ENCODE measurements at regions not wholly inside any gene's neighbourhood (a gene's known extent, or its start where the extent isn't known, plus 50 kb on each side); places are given as distances from the start of the nearest gene placed in this dataset.

GRCh38 chr1:29576510-29576909, 340.2 kb downstream of the PTPRU start:
- no peak overlapping the region for H2AFZ ChIP-seq (ENCODE audit: control insufficient read depth, low read depth, low read length)
- no peaks in the 10 kb centered on the region for H4K20me1 ChIP-seq (ENCODE audit: control insufficient read depth, insufficient read depth)
- no peak for ATAC-seq
- ChIA-PET CTCF (no interaction called here), POLR2A (no interaction called here), RAD21 (ENCODE audit: unreplicated experiment) (no interaction called here), SMC1A (ENCODE audit: uncharacterized antibody, unreplicated experiment) (no interaction called here)
- no peak for FAIRE-seq
- BruUV-seq (replicated peaks), result no TSS peak
- peaks cover 1 to 2% of the 10 kb centered on the region in 2 experiments; a peak in 3 of 4 replicates for H3K27me3 ChIP-seq (replicated peaks in 1 of 2; ENCODE audit: control insufficient read depth in 2 of 2, insufficient read depth in 2 of 2, low read length in 1 of 2)
- no peak overlapping the region for H3K27ac ChIP-seq (ENCODE audit: control insufficient read depth, insufficient read depth)
- no peak for DNase-seq (ENCODE audit: low read depth, low spot score)
- H3K4me2 ChIP-seq (ENCODE audit: control insufficient read depth, insufficient read depth), result no peak overlapping the region
- in situ Hi-C loops (cut with MboI) (no loop called here), intact Hi-C loops (cut with micrococcal nuclease; ENCODE audit: unreplicated experiment) (no loop called here)
- no peak overlapping the region for H3K4me3 ChIP-seq
- WGBS (ENCODE audit: insufficient coverage, insufficient replicate concordance, low lambda C conversion rate, missing lambda C conversion rate), result 41% methylated on average over 6 of the region's 6 CpGs
- H3K4me1 ChIP-seq (ENCODE audit: control insufficient read depth, insufficient read depth, low read length), result no peaks in the 10 kb centered on the region
- H3K9me3 ChIP-seq (replicated peaks; ENCODE audit: control insufficient read depth, insufficient read depth, low read length), result no peaks in the 10 kb centered on the region
- H3K79me2 ChIP-seq (ENCODE audit: control insufficient read depth, insufficient read depth, low read length), result no peaks in the 10 kb centered on the region
- no peaks in the 10 kb centered on the region for H3K36me3 ChIP-seq (ENCODE audit: control insufficient read depth in 2 of 2, insufficient read depth in 2 of 2, low read length in 1 of 2)
- no peak overlapping the region for H3K9ac ChIP-seq (ENCODE audit: control insufficient read depth, insufficient read depth, low read length)
- no peak for TF ChIP-seq CEBPZ (IDR thresholded peaks at IDR 0.05; ENCODE audit: low read depth, low read length)
- TF ChIP-seq ZBTB11 (CRISPR knock-in tag; IDR thresholded peaks at IDR 0.05), result no peak
- no peak for TF ChIP-seq ESRRA (IDR thresholded peaks at IDR 0.05; ENCODE audit: low read length)
- no peak for TF ChIP-seq ETV6 (conservative IDR thresholded peaks at IDR 0.05 in 1 of 2, IDR thresholded peaks at IDR 0.05 in 1 of 2; ENCODE audit: borderline replicate concordance in 1 of 2, low read depth in 1 of 2)
- no peak for TF ChIP-seq ZNF687 (IDR thresholded peaks at IDR 0.05)
- TF ChIP-seq E4F1 (IDR thresholded peaks at IDR 0.05; ENCODE audit: borderline replicate concordance, partially characterized antibody), result no peak
- no peak for TF ChIP-seq SMAD5 (IDR thresholded peaks at IDR 0.05; ENCODE audit: low read depth)
- no peak for TF ChIP-seq FOXK2 (IDR thresholded peaks at IDR 0.05)
- TF ChIP-seq EZH2 (IDR thresholded peaks at IDR 0.05; ENCODE audit: borderline replicate concordance, control insufficient read depth, low read depth, low read length), result no peak
- TF ChIP-seq PAX8 (IDR thresholded peaks at IDR 0.05), result no peak
- no peak for TF ChIP-seq SMARCA5 (IDR thresholded peaks at IDR 0.05)
- no peak for TF ChIP-seq CREM (IDR thresholded peaks at IDR 0.05; ENCODE audit: low read depth)
